GM13976 (cell line): ENCODE measurements at regions not wholly inside any gene's neighbourhood (a gene's known extent, or its start where the extent isn't known, plus 50 kb on each side); places are given as distances from the start of the nearest gene placed in this dataset.
"Not testable (repeated sequence)": the region's sequence is repeated elsewhere in the genome, so short reads cannot be mapped to it uniquely, and the experiment has no call there.

Source experiments
- DNase-seq: peaks from one replicate; pipeline ENCODE4 v3.0.0; 2012; ENCODE audit warnings: low spot score
- CTCF ChIP-seq: IDR thresholded peaks from 2 replicates; pipeline ENCODE4 v1.5.1; 2012; ENCODE audit warnings: borderline replicate concordance, mild to moderate bottlenecking; ENCODE audit not compliant: insufficient read depth; ENCODE audit errors: extremely low read depth, missing control alignments, control extremely low read depth
- in situ Hi-C: fragments of 300-500 bp; cut with MboI; formaldehyde crosslinking; loops from one replicate; pipeline ENCODE4 v1.12.0; 2022; ENCODE audit warnings: low sequenced_read_pairs, mixed read lengths, inconsistent platforms; ENCODE audit not compliant: unreplicated experiment

GRCh38 chr3:15997274-15997943 is 177.1 kb upstream of the GALNT15 start:
- no peak for TF ChIP-seq CTCF
- in situ Hi-C loops, result no loop called here
- DNase-seq, result peak; percentile 50

- TF ChIP-seq CTCF, result no peak
- in situ Hi-C loops, result no loop called here
- DNase-seq, result no peak
Measured at GRCh38 chr3:15998911-15999310, 175.6 kb upstream of the GALNT15 start.

GRCh38 chr3:16004812-16005211 is 169.7 kb upstream of the GALNT15 start:
- DNase-seq, result no peak
- in situ Hi-C loops, result no loop called here
- no peak for TF ChIP-seq CTCF

- in situ Hi-C loops, result no loop called here
- no peak for TF ChIP-seq CTCF
- no peak for DNase-seq
Measured at GRCh38 chr3:16011376-16011775, 163.1 kb upstream of the GALNT15 start.

- no peak for DNase-seq
- in situ Hi-C loops, result no loop called here
Measured at GRCh38 chr3:16012086-16012485, 162.4 kb upstream of the GALNT15 start.

DNA sequence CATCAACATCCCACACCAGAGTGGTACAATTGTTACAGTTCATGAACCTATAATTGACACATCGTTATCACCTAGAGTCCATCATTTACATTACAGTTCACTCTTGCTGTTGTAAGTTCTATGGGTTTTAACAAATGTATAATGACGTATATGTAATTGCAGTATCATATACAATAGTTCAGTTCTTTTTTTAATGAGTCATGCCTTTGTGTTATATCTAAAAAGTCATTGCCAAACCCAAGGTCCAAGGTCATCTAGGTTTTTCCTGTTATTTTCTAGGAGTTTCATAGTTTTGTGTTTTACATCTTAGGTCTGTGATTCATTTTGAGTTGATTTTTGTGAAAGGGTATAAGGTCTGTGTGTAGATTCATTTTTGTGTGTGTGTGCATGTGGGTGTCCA is 160.9 kb upstream of the GALNT15 start:
- in situ Hi-C loops, result no loop called here
- DNase-seq, result no peak
- TF ChIP-seq CTCF, result no peak

More at GRCh38 chr3:16012086-16012485, 162.4 kb upstream of the GALNT15 start:
- no peak for TF ChIP-seq CTCF

DNA sequence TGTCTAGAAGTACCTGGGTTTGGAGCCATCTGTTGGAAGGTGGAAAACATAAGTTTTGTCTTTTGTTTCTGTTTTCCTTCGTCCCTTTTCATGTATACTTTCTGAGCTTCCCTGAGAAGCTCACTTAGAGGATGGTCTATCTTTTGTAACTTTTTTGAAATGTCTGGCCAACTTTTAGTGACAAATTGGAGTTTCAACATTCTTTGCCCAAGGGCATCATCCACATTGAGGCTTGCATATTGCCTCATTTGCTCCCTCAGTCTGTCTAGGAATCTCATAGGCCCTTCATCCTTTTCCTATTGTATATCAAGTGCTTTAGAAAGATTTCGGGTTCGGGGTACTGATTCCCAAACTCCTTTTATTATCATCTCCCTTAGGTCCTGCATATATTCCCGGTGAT is 152.7 kb upstream of the GALNT15 start:
- in situ Hi-C loops, DNase-seq: not testable (repeated sequence)

DNA sequence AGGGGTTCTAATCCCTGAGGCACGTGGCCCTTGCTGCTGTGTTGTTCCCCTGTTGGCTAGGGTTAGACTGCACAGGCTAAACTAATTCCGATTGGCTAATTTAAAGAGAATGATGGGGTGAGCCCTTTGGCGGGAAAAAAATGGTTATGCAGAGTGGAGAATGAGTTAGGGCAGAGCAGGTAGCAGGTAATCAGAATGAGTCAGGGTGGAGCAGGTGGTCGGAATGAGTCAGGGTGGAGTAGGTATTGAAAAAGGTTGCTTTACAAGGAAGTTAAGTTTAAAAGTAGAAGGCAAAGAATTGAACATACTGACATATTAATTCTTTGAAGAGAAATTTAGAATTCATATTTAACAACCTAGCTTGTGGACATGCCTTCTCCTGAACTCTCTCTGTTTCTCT is 150.6 kb upstream of the GALNT15 start:
- DNase-seq, in situ Hi-C loops: not testable (repeated sequence)
